ENCODE measurements at regions not wholly inside any gene's neighbourhood (a gene's known extent, or its start where the extent isn't known, plus 50 kb on each side); places are given as distances from the start of the nearest gene placed in this dataset.

GRCh38 chr3:74709951-74710350 is 95.5 kb upstream of the CNTN3 start:
- no peaks in the 10 kb centered on the region for H3K23me2 ChIP-seq (ENCODE audit: insufficient read length, low read depth, low read length, poor library complexity, severe bottlenecking)
- Mint-ChIP-seq H3K36me3 (ENCODE audit: insufficient read depth in 1 of 3, low read depth in 3 of 3) (peaks cover 0 to 5% (median 2%) of the 10 kb centered on the region in 3 experiments; a peak in 3 of 7 replicates), H3K4me1 (peaks cover 13% of the 10 kb centered on the region in 2 experiments), H3K4me3 (no peak overlapping the region), H3K9me3 (peaks cover 0 to 2% of the 10 kb centered on the region in 2 experiments; a peak in 1 of 5 replicates), H3K27me3 (ENCODE audit: low read depth) (peaks cover 2% of the 10 kb centered on the region; the same call in 1 of the 2 replicates), H3K27ac (no peak overlapping the region)
- no peaks in the 10 kb centered on the region for H3K9me3 ChIP-seq (ENCODE audit: control insufficient read depth, low read depth, low read length)
- H3K14ac ChIP-seq (ENCODE audit: insufficient read depth, low read length), result no peak overlapping the region
- H3K18ac ChIP-seq (ENCODE audit: insufficient read length, low read depth, low read length), result no peak overlapping the region
- DNase-seq, result no peak
- H3K79me1 ChIP-seq (ENCODE audit: insufficient read depth, low read depth, low read length, poor library complexity, severe bottlenecking), result no peaks in the 10 kb centered on the region
- no peak overlapping the region for H4K91ac ChIP-seq (ENCODE audit: insufficient read length, low read depth, low read length)
- H4K5ac ChIP-seq (ENCODE audit: insufficient read length, low read depth, low read length), result no peak overlapping the region
- no peak overlapping the region for H2AFZ ChIP-seq (ENCODE audit: low read length)
- no peak overlapping the region for H3K23ac ChIP-seq (ENCODE audit: insufficient read length, low read depth, low read length)
- H4K8ac ChIP-seq (replicated peaks; ENCODE audit: insufficient read length, low read depth, low read length), result no peak overlapping the region
- no peaks in the 10 kb centered on the region for H3K79me2 ChIP-seq (ENCODE audit: insufficient read depth, low read length)
- no peaks in the 10 kb centered on the region for H3K27me3 ChIP-seq (ENCODE audit: insufficient read depth, low read length)
- no peaks in the 10 kb centered on the region for H3K4me1 ChIP-seq (ENCODE audit: insufficient read depth, low read length)
- H2AK5ac ChIP-seq (ENCODE audit: insufficient read length, low read length), result no peak overlapping the region
- H2BK20ac ChIP-seq (ENCODE audit: low read depth, low read length, poor library complexity, severe bottlenecking), result no peak overlapping the region
- no CpG with 5 or more reads among the region's 3 CpGs for WGBS (ENCODE audit: extremely low coverage, insufficient read length, low lambda C conversion rate)
- H3K56ac ChIP-seq (ENCODE audit: insufficient read length, low read depth, low read length), result no peak overlapping the region
- no peak overlapping the region for H3T11ph ChIP-seq (ENCODE audit: low read length)
- H4K20me1 ChIP-seq (ENCODE audit: control insufficient read depth, insufficient read depth, insufficient read length), result no peaks in the 10 kb centered on the region
- H3K27ac ChIP-seq (ENCODE audit: insufficient read length, low read depth, low read length), result no peak overlapping the region
- no peak overlapping the region for H2BK12ac ChIP-seq (ENCODE audit: insufficient read length, low read depth, low read length)
- H2BK120ac ChIP-seq (ENCODE audit: low read depth, low read length, poor library complexity, severe bottlenecking), result no peak overlapping the region
- H3K4ac ChIP-seq (ENCODE audit: low read depth, low read length), result no peak overlapping the region
- H3K4me2 ChIP-seq (ENCODE audit: insufficient read depth, insufficient read length, low read length), result no peak overlapping the region
- TF ChIP-seq CTCF (conservative IDR thresholded peaks at IDR 0.05), result no peak
- no peak overlapping the region for H2BK5ac ChIP-seq (ENCODE audit: insufficient read length, low read length)
- H2BK15ac ChIP-seq (ENCODE audit: low read depth, low read length), result no peak overlapping the region
- H3K9ac ChIP-seq (ENCODE audit: extremely low read depth, insufficient read length, low read length), result no peak overlapping the region

Measured in H9 (cell line).